GM21576 (cell line): ENCODE measurements at regions not wholly inside any gene's neighbourhood (a gene's known extent, or its start where the extent isn't known, plus 50 kb on each side); places are given as distances from the start of the nearest gene placed in this dataset.

ENCODE experiments used
- ATAC-seq: cut with Tn5 transposase; IDR thresholded peaks from one replicate; pipeline ENCODE4 v1.9.1; 2021; ENCODE audit warnings: mild to moderate bottlenecking, moderate library complexity; ENCODE audit not compliant: unreplicated experiment

DNA sequence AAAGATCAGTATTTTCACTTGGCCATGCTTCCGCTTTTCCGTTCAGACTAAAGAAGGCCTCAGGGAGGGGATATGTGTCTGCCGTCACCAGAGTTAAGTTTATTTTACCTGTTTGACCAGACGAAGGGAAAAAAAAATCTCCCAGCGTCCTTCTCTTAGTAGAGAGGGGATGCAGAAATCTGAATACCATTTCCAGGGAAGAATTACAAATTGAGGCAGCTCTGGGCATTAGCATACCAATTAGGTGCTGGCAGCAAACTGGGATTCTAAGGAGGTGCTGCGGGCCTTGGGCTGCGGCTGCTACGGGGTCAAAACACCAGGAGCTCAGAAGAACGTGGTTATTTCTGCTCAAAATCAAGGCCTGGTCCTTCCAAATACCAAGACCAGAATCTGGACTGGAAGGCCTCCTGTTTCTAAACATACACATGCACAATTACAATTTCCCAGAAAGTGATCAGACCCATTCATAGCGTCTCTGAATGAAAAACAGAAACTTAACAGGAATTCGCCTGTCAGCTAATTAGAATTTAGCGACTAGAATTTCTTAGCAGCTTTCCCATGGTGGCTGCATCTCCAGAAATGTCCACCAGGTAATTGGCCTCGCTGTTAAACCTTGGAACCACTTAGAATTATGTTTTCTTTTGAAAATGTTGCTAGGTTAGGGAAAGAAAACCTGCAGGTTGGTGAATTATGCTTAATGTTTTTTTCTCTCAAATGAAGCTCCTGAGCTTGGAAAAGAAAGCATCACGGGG lies 617.0 kb downstream of the VRK1 start:
- no peak for ATAC-seq

- ATAC-seq, result no peak
These were observed 617.5 kb downstream of the VRK1 start for GRCh38 chr14:97414718-97415098.

DNA sequence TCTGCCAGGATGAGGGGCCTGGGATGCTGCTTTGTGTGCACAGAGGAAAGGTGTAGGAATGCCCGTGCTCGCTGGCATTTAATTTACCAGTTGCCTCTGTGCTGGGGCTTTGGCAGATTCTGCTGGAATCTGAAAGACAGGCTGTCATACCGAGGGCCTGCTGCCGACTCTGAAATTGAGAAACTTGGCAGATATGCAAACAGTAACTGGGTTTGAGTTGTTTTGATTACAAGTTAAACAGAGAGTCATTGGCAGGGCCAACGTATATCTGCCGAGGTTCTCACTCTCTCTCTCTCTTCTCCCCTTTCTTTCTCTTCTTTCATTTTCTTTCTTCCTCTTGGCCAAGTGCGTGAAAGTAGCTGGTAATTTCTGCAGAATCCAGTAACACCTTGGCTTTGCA lies 618.7 kb downstream of the VRK1 start:
- ATAC-seq, result no peak

DNA sequence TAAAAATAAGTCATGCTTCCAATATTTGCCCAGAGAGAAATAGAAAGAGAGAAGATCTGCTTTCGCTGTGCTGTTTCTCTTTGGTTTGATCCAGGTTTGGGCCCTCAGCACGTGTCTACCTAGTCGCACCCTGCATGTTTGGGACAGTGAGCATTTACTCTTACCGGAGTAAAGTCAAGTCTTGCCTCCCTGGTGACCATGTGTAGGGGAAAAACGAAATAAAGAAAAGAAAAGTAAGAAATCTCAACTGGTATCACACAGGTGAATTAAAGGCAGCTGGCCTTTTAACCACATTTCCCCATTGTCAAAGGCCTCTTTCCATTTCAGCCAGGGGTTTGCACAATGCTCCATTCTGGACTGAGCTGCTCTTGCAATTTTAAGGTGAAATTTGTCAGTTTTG lies 619.4 kb downstream of the VRK1 start:
- ATAC-seq, result no peak

- ATAC-seq, result no peak
These were observed 620.1 kb downstream of the VRK1 start for GRCh38 chr14:97417331-97417730.

GRCh38 chr14:97420211-97420610 lies 623.0 kb downstream of the VRK1 start:
- no peak for ATAC-seq

- no peak for ATAC-seq
These were observed 629.6 kb downstream of the VRK1 start for GRCh38 chr14:97426776-97427175.

DNA sequence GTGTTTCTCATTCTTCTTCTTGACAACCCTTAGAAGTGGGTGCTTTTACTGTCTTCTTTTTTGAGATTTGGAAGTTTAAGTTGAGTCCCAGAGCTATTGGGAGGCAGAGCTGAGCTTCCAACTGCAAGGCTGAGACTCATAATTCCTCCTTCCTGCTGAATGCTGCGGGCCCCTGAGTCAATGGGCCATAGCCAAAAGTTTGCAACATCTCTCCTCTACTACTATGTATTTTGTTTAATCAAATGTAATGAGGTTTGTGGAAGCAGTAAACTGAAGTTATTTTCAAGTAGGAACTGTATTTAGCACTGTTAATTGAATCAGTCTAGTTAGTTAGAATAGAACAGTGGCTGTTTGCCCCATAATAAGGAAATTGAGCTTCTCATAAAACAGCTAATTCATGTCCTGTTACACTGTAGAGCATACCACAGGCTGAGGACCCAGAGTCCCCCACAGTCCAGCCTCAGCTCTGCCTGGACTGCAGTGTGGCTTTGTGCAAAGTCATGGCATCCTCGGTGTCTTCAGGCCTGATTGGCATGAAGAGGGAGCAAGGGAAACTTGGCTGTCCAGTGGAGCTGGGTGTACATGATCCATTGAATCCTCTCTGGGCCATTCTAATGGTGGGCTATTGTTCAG lies 631.7 kb downstream of the VRK1 start:
- ATAC-seq, result no peak

GRCh38 chr14:97432586-97432985 lies 635.4 kb downstream of the VRK1 start:
- no peak for ATAC-seq

DNA sequence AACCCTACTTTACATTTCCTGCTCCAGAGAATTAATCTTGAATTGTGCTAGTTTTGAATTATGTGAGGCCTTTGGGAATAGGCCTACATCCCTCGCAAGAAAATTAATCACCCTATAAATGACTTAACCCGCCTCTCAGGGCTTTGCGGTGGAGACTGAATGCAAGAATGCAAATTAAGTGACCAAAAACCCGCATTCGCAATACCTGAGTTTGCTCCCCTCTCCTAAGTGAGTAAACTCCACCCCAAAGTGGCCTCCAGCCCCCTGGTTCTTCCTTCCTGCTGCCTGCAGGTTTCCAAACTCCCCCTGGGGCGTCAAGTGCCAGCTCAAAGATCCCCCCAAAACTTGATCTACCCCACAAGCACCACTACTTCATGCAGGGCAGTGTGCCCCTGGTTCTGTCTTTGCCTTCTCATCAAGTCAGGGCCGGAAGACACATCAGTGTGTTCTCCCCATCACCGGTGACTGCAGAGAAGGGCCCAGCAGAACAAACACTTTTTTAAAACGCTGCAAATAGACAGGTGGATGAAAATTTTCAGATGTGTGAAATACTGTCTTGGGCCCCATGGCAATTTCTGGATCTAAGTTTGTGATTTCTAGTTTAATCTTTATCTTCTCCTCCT lies 644.7 kb downstream of the VRK1 start:
- no peak for ATAC-seq

DNA sequence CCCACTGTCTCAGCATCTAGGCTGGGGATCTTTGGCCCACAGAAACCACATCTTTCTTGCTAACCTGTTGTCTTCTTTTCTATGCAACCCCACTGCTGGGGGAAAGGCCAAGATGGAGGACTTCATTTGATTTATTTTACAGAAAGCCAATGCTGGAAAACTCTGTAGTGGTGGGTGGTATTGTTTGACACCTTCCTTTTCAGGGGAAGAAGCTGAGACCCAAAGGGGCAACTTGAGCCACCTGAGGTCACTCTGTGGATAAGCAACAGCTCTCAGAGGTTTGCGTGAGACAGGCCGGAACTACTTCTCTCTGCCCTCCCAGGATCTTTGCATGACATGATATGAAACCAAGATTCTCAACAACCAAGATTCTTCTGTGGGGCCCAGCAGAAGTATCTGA lies 645.2 kb downstream of the VRK1 start:
- no peak for ATAC-seq

DNA sequence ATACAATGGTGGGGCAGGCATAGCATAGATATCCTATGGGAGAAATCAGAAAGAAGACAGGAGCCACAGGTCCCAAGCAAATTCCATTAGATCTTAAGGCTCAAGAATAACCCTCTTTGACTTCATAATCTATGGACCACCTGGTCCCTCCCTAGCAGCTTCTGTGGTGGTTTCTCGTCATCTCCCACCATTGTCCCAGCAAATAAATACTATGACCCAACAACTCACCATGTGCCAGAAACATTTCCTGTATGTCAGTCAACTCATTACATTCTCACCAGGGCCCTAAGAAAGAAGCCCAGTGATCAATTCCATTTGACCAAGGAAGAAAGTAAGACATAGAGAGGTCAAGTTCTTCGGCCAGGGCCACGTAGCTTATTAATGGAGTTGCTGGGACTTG lies 646.2 kb downstream of the VRK1 start:
- ATAC-seq, result no peak

GRCh38 chr14:97444248-97444647 lies 647.1 kb downstream of the VRK1 start:
- no peak for ATAC-seq

DNA sequence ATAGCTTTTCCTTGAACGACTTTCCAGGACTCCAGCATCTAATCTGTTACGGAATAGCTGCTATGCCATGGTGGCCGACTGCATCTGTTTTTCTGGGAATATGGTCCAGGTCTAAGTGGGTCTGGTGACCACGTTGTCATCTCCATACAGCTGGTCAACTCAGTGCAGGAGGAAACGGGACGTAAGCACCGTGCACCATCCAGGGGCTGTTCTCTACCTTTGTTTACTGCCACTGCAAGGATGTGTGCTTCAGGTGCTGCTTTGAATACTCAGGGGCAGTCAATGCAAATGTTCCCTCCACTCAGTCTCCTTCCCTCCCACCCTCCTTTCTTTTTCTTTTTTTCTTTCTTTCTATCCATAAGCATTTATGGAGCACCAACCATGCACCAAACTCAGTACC lies 648.2 kb downstream of the VRK1 start:
- no peak for ATAC-seq

DNA sequence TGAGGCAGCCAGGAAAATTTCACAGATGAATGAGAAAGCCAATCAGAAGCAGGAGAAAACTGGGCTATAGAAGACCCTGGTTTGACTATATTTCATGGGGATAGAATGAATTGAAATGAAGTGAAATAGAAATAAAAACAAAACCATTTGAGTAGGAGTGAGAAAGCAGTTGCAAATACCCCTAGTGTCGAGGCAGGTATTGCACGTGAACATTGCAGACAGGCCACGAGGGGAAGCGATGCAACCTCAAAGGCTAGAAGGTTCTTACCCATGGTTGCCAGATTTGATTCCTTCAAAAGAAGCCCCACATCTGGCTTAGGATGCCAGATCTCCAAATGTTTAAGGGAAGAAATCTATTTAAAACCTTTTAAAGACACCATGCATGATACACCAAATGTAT lies 648.9 kb downstream of the VRK1 start:
- no peak for ATAC-seq

GRCh38 chr14:97452314-97452713 lies 655.1 kb downstream of the VRK1 start:
- ATAC-seq, result no peak

- no peak for ATAC-seq
These were observed 656.8 kb downstream of the VRK1 start for GRCh38 chr14:97453991-97454390.

DNA sequence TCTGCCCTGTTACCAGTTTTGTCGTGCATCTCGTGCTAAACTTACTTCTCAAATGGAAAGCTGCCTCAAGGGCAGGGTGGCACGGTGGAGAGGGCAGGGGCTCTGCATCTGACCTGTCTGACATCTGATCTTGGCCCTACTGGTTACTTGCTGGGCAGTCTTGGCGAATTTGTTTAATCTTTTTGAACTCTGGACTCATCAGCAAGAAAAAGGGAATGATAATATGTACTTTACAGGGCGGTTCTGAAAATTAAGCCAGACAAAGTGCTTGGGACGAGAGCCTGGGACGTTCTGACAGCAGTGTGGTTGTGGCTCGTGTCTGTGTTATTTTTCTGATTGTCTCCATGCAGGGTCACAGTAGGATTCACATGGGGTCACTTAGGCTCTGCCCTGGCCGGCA lies 659.3 kb downstream of the VRK1 start:
- no peak for ATAC-seq

DNA sequence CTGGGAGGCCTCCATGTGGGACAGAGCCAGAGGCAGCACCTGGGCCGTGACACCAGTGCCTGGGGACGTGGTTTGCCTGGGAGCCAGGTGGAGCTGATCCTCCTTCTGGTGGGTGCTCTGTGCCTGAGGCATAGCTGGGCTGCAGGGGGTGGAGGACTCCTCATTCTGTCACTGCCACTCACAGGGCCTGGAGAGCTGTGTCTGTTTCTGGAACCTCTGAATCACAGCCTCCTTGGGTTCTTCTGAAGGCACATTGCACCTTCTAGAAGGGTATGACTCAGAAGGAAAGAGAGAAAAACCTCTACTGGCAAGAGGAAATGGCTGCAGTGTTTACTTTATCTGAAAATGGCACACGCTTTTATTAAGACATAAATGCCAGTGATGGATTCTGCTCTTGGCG lies 659.8 kb downstream of the VRK1 start:
- ATAC-seq, result no peak

- ATAC-seq, result no peak
These were observed 660.4 kb downstream of the VRK1 start for GRCh38 chr14:97457575-97458085.

DNA sequence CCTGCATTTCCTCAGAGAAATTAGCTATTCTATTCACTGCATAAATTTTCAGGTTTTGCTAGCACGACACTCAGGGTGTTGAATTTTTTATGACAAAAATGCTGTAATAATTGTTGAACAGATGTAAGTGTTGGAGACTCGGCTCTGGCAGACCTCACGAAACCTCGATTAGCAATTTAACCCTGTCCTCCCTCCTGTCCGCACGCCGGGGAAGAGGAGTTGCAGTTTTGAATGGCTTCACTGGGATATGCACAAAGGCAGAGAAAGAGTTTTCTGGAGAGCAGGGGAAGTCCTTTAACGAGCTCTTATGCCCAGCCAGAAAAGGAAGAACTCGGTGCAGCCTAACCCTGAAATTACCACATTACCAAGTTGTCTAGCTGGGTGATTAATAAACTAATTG lies 661.1 kb downstream of the VRK1 start:
- ATAC-seq, result no peak
